Non-pigmented ciliary epithelial cell (primary cell): ENCODE measurements at regions not wholly inside any gene's neighbourhood (a gene's known extent, or its start where the extent isn't known, plus 50 kb on each side); places are given as distances from the start of the nearest gene placed in this dataset.
"Not testable (repeated sequence)": the region's sequence is repeated elsewhere in the genome, so short reads cannot be mapped to it uniquely, and the experiment has no call there.

Source experiments
- DNase-seq: peaks from one replicate; pipeline ENCODE4 v3.0.0-alpha.2; 2010; ENCODE audit warnings: low read depth

- DNase-seq, result no peak
Observed at GRCh38 chr4:126737899-126738526, 894.7 kb upstream of the INTU start.

- no peak for DNase-seq
Observed at GRCh38 chr4:126738527-126738923, 894.2 kb upstream of the INTU start.

- DNase-seq, result no peak
Observed at GRCh38 chr4:126738926-126739325, 893.8 kb upstream of the INTU start.

GRCh38 chr4:126740687-126741086 is 892.1 kb upstream of the INTU start:
- DNase-seq, result no peak

- no peak for DNase-seq
Observed at GRCh38 chr4:126742048-126742447, 890.7 kb upstream of the INTU start.

- no peak for DNase-seq
Observed at GRCh38 chr4:126742885-126743284, 889.9 kb upstream of the INTU start.

- DNase-seq, result no peak
Observed at GRCh38 chr4:126748736-126749135, 884.0 kb upstream of the INTU start.

GRCh38 chr4:126750723-126751122 is 882.0 kb upstream of the INTU start:
- DNase-seq, result no peak

GRCh38 chr4:126752126-126752525 is 880.6 kb upstream of the INTU start:
- DNase-seq, result no peak

- no peak for DNase-seq
Observed at GRCh38 chr4:126752702-126753101, 880.1 kb upstream of the INTU start.

GRCh38 chr4:126753592-126753991 is 879.2 kb upstream of the INTU start:
- DNase-seq, result no peak

GRCh38 chr4:126755506-126755905 is 877.3 kb upstream of the INTU start:
- DNase-seq, result no peak

GRCh38 chr4:126756050-126756829 is 876.5 kb upstream of the INTU start:
- DNase-seq, result no peak

- no peak for DNase-seq
Observed at GRCh38 chr4:126757219-126757618, 875.5 kb upstream of the INTU start.

GRCh38 chr4:126758493-126758892 is 874.3 kb upstream of the INTU start:
- DNase-seq, result no peak

- DNase-seq, result no peak
Observed at GRCh38 chr4:126761947-126762662, 870.7 kb upstream of the INTU start.

- no peak for DNase-seq
Observed at GRCh38 chr4:126762663-126763247, 870.0 kb upstream of the INTU start.

GRCh38 chr4:126766241-126766640 is 866.5 kb upstream of the INTU start:
- no peak for DNase-seq

- no peak for DNase-seq
Observed at GRCh38 chr4:126768338-126768737, 864.4 kb upstream of the INTU start.

- not testable (repeated sequence) for DNase-seq
Observed at GRCh38 chr4:126770811-126771553, 861.8 kb upstream of the INTU start.

- DNase-seq, result not testable (repeated sequence)
Observed at GRCh38 chr4:126771618-126772017, 861.1 kb upstream of the INTU start.

GRCh38 chr4:126772662-126773061 is 860.1 kb upstream of the INTU start:
- no peak for DNase-seq
